ENCODE measurements at regions not wholly inside any gene's neighbourhood (a gene's known extent, or its start where the extent isn't known, plus 50 kb on each side); places are given as distances from the start of the nearest gene placed in this dataset.

DNA sequence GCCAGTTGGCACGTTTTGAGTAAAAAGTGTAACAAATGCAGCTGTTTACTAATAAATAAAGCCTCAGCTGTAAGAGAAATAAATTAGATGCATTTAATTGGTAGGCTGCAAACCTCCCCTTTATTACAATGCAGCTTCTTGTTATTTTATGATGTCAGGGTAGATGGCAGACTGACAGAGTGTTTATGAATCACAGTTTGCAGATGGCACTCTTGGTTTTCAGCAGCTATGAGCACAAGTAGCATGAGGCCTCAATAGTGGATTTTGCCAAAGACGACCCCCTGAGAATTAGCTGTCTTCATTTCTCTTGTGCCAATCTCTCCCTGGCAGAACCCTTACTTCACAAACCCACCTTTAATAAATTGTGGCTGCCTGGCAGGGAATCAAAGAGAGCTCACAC is 161.2 kb upstream of the C1orf87 start:
- TF ChIP-seq, protein P1, sequence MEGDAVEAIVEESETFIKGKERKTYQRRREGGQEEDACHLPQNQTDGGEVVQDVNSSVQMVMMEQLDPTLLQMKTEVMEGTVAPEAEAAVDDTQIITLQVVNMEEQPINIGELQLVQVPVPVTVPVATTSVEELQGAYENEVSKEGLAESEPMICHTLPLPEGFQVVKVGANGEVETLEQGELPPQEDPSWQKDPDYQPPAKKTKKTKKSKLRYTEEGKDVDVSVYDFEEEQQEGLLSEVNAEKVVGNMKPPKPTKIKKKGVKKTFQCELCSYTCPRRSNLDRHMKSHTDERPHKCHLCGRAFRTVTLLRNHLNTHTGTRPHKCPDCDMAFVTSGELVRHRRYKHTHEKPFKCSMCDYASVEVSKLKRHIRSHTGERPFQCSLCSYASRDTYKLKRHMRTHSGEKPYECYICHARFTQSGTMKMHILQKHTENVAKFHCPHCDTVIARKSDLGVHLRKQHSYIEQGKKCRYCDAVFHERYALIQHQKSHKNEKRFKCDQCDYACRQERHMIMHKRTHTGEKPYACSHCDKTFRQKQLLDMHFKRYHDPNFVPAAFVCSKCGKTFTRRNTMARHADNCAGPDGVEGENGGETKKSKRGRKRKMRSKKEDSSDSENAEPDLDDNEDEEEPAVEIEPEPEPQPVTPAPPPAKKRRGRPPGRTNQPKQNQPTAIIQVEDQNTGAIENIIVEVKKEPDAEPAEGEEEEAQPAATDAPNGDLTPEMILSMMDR (IDR thresholded peaks at IDR 0.05; ENCODE audit: insufficient read depth, low read length) = no peak
- TF ChIP-seq POLR2AphosphoS5 (IDR thresholded peaks at IDR 0.05; ENCODE audit: low read depth) (no peak), GABPA (IDR thresholded peaks at IDR 0.05; ENCODE audit: low read depth) (no peak)
- TF ChIP-seq, protein P2, sequence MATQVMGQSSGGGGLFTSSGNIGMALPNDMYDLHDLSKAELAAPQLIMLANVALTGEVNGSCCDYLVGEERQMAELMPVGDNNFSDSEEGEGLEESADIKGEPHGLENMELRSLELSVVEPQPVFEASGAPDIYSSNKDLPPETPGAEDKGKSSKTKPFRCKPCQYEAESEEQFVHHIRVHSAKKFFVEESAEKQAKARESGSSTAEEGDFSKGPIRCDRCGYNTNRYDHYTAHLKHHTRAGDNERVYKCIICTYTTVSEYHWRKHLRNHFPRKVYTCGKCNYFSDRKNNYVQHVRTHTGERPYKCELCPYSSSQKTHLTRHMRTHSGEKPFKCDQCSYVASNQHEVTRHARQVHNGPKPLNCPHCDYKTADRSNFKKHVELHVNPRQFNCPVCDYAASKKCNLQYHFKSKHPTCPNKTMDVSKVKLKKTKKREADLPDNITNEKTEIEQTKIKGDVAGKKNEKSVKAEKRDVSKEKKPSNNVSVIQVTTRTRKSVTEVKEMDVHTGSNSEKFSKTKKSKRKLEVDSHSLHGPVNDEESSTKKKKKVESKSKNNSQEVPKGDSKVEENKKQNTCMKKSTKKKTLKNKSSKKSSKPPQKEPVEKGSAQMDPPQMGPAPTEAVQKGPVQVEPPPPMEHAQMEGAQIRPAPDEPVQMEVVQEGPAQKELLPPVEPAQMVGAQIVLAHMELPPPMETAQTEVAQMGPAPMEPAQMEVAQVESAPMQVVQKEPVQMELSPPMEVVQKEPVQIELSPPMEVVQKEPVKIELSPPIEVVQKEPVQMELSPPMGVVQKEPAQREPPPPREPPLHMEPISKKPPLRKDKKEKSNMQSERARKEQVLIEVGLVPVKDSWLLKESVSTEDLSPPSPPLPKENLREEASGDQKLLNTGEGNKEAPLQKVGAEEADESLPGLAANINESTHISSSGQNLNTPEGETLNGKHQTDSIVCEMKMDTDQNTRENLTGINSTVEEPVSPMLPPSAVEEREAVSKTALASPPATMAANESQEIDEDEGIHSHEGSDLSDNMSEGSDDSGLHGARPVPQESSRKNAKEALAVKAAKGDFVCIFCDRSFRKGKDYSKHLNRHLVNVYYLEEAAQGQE (IDR thresholded peaks at IDR 0.05; ENCODE audit: insufficient replicate concordance, low read depth) = no peak

Data from HL-60 (cell line).